NB4 (cell line): ENCODE measurements at regions not wholly inside any gene's neighbourhood (a gene's known extent, or its start where the extent isn't known, plus 50 kb on each side); places are given as distances from the start of the nearest gene placed in this dataset.

Source experiments
- TF ChIP-seq, protein P1 (sequence below): IDR thresholded peaks from 2 replicates; pipeline ENCODE4 v1.6.1; 2011; ENCODE audit warnings: low read depth, low read length
- TF ChIP-seq, protein P2 (sequence below): IDR thresholded peaks from one replicate; pipeline ENCODE4 v1.5.1; 2012; ENCODE audit warnings: low read depth, low read length

DNA sequence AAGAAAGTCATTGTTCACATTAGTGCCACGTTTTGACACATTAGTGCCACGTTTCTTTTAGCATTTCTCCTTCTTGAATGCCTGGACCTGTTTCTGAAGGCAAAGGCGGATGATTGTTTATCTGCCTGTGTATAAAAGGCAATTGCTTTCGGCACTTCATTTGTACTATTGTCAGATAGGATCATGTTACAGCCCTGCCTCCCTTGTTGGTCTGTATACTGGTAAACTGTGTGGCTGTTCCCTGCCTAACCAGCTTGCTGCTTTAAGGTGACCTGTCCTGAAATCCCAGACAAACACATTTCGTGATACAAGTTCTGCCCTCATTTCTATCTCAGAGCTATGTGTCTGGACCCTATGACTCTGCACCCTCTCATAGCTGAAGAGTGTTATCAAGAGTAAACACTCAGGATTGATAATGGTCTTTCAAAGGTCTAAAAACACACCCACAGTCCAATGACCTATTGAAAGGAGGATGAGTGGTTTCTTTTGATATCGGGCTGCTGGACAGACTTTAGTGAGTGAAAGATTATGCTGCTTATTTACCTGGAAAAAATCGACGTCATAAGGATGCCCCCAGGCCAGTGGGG, 276.3 kb upstream of the MCTP2 start:
- TF ChIP-seq, protein P1, sequence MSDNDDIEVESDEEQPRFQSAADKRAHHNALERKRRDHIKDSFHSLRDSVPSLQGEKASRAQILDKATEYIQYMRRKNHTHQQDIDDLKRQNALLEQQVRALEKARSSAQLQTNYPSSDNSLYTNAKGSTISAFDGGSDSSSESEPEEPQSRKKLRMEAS = no peak
- TF ChIP-seq, protein P2, sequence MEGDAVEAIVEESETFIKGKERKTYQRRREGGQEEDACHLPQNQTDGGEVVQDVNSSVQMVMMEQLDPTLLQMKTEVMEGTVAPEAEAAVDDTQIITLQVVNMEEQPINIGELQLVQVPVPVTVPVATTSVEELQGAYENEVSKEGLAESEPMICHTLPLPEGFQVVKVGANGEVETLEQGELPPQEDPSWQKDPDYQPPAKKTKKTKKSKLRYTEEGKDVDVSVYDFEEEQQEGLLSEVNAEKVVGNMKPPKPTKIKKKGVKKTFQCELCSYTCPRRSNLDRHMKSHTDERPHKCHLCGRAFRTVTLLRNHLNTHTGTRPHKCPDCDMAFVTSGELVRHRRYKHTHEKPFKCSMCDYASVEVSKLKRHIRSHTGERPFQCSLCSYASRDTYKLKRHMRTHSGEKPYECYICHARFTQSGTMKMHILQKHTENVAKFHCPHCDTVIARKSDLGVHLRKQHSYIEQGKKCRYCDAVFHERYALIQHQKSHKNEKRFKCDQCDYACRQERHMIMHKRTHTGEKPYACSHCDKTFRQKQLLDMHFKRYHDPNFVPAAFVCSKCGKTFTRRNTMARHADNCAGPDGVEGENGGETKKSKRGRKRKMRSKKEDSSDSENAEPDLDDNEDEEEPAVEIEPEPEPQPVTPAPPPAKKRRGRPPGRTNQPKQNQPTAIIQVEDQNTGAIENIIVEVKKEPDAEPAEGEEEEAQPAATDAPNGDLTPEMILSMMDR = no peak
